GM13976 (cell line): ENCODE measurements at regions not wholly inside any gene's neighbourhood (a gene's known extent, or its start where the extent isn't known, plus 50 kb on each side); places are given as distances from the start of the nearest gene placed in this dataset.
"Not testable (repeated sequence)": the region's sequence is repeated elsewhere in the genome, so short reads cannot be mapped to it uniquely, and the experiment has no call there.

Experiments
- DNase-seq: peaks from one replicate; pipeline ENCODE4 v3.0.0; 2012; ENCODE audit warnings: low spot score
- CTCF ChIP-seq: IDR thresholded peaks from 2 replicates; pipeline ENCODE4 v1.5.1; 2012; ENCODE audit warnings: borderline replicate concordance, mild to moderate bottlenecking; ENCODE audit not compliant: insufficient read depth; ENCODE audit errors: extremely low read depth, missing control alignments, control extremely low read depth
- in situ Hi-C: fragments of 300-500 bp; cut with MboI; formaldehyde crosslinking; loops from one replicate; pipeline ENCODE4 v1.12.0; 2022; ENCODE audit warnings: low sequenced_read_pairs, mixed read lengths, inconsistent platforms; ENCODE audit not compliant: unreplicated experiment

GRCh38 chr16:9625122-9625521 lies 533.7 kb downstream of the HAPSTR1 start:
- no peak for TF ChIP-seq CTCF
- in situ Hi-C loops: no loop called here
- no peak for DNase-seq

GRCh38 chr16:9627427-9627826 lies 536.0 kb downstream of the HAPSTR1 start:
- DNase-seq: no peak
- TF ChIP-seq CTCF: no peak
- in situ Hi-C loops: no loop called here

- no peak for TF ChIP-seq CTCF
- no peak for DNase-seq
- in situ Hi-C loops: no loop called here
These were observed 538.7 kb downstream of the HAPSTR1 start for GRCh38 chr16:9630119-9630518.

GRCh38 chr16:9630985-9631384 lies 539.5 kb downstream of the HAPSTR1 start:
- in situ Hi-C loops: no loop called here
- no peak for DNase-seq
- no peak for TF ChIP-seq CTCF

- DNase-seq: no peak
- in situ Hi-C loops: no loop called here
- no peak for TF ChIP-seq CTCF
These were observed 542.4 kb downstream of the HAPSTR1 start for GRCh38 chr16:9633844-9634243.

- DNase-seq, in situ Hi-C loops: not testable (repeated sequence)
These were observed 543.8 kb downstream of the HAPSTR1 start for GRCh38 chr16:9635150-9635720.

GRCh38 chr16:9644258-9644657 lies 538.0 kb downstream of the GRIN2A start:
- no peak for TF ChIP-seq CTCF
- in situ Hi-C loops: no loop called here
- DNase-seq: no peak
